ENCODE measurements at regions not wholly inside any gene's neighbourhood (a gene's known extent, or its start where the extent isn't known, plus 50 kb on each side); places are given as distances from the start of the nearest gene placed in this dataset.

- WGBS (ENCODE audit: insufficient coverage, insufficient replicate concordance, low lambda C conversion rate, missing lambda C conversion rate) = 90% methylated on average over 6 of the region's 7 CpGs
- SMC1A ChIA-PET (ENCODE audit: uncharacterized antibody, unreplicated experiment) = interaction anchor here (5.3 kb wide), 1 partner anchor 321 kb away, joined by 46 read pairs; no protein-coding TSS in a partner anchor
- Histone ChIP-seq H3K4me1 (ENCODE audit: control insufficient read depth, insufficient read depth, low read length) (no peaks in the 10 kb centered on the region; the same call in 1 of the 2 replicates), H3K27ac (ENCODE audit: control insufficient read depth, insufficient read depth) (no peak overlapping the region), H3K4me3 (no peak overlapping the region), H3K27me3 (replicated peaks in 1 of 2; ENCODE audit: control insufficient read depth in 2 of 2, insufficient read depth in 2 of 2, low read length in 1 of 2) (no peaks in the 10 kb centered on the region), H4K20me1 (ENCODE audit: control insufficient read depth, insufficient read depth) (no peaks in the 10 kb centered on the region), H3K79me2 (ENCODE audit: control insufficient read depth, insufficient read depth, low read length) (no peaks in the 10 kb centered on the region), H3K9ac (ENCODE audit: control insufficient read depth, insufficient read depth, low read length) (no peak overlapping the region), H2AFZ (ENCODE audit: control insufficient read depth, low read depth, low read length) (no peak overlapping the region), H3K36me3 (ENCODE audit: control insufficient read depth in 2 of 2, insufficient read depth in 2 of 2, low read length in 1 of 2) (no peaks in the 10 kb centered on the region), H3K4me2 (ENCODE audit: control insufficient read depth, insufficient read depth) (no peak overlapping the region), H3K9me3 (replicated peaks; ENCODE audit: control insufficient read depth, insufficient read depth, low read length) (no peaks in the 10 kb centered on the region)
- no peak for DNase-seq (ENCODE audit: low read depth, low spot score)
- intact Hi-C loops (cut with micrococcal nuclease; ENCODE audit: unreplicated experiment) (no loop called here), in situ Hi-C loops (cut with MboI) (loop anchor here (25.0 kb wide), 1 partner anchor 569 kb away; no protein-coding TSS in a partner anchor)
- POLR2A ChIA-PET = interaction anchor here (0.7 kb wide), 1 partner anchor 415 kb away, joined by 9 read pairs; no protein-coding TSS in a partner anchor
- CTCF ChIA-PET = interaction anchor here (0.7 to 5.2 kb wide), 3 partner anchors 11 to 320 kb away, joined by 3 to 78 read pairs (median 3); no protein-coding TSS in a partner anchor
- ATAC-seq = no peak
- no TSS peak for BruUV-seq (replicated peaks)
- RAD21 ChIA-PET (ENCODE audit: unreplicated experiment) = interaction anchor here (1.1 to 4.1 kb wide), 3 partner anchors 62 to 320 kb away, joined by 3 to 22 read pairs (median 4); no protein-coding TSS in a partner anchor
- no peak for TF ChIP-seq CTCF (IDR thresholded peaks at IDR 0.05 in 2 of 3, conservative IDR thresholded peaks at IDR 0.05 in 1 of 3; ENCODE audit: control insufficient read depth in 2 of 3, extremely low read depth in 1 of 3, insufficient read depth in 1 of 3, low read depth in 3 of 3, low read length in 3 of 3)
- no peak for TF ChIP-seq DPF2 (IDR thresholded peaks at IDR 0.05)
- TF ChIP-seq ESRRA (IDR thresholded peaks at IDR 0.05; ENCODE audit: low read length) = no peak
- no peak for TF ChIP-seq IRF3 (IDR thresholded peaks at IDR 0.05)
- no peak for TF ChIP-seq PRDM15 (CRISPR knock-in tag; IDR thresholded peaks at IDR 0.05)
- no peak for TF ChIP-seq LARP7 (IDR thresholded peaks at IDR 0.05)
- TF ChIP-seq PML (IDR thresholded peaks at IDR 0.05; ENCODE audit: low read length) = no peak
- no peak for TF ChIP-seq BMI1 (IDR thresholded peaks at IDR 0.05; ENCODE audit: borderline replicate concordance)
- TF ChIP-seq NFIC (IDR thresholded peaks at IDR 0.05; ENCODE audit: low read depth, low read length) = no peak
- no peak for TF ChIP-seq POLR2AphosphoS5 (IDR thresholded peaks at IDR 0.05; ENCODE audit: low read length)
- FAIRE-seq = no peak
Measured at GRCh38 chr5:62780888-62781287, 202.3 kb downstream of the LRRC70 start.

Measured in GM12878 (cell line).